Fibroblast of villous mesenchyme (primary cell): ENCODE measurements at regions not wholly inside any gene's neighbourhood (a gene's known extent, or its start where the extent isn't known, plus 50 kb on each side); places are given as distances from the start of the nearest gene placed in this dataset.

Experiments used
- DNase-seq: peaks from one replicate; pipeline ENCODE4 v3.0.0-alpha.2; 2010; ENCODE audit warnings: low read depth
- H3K4me3 ChIP-seq: 2 replicates; pipeline ENCODE4 v1.5.1; 2011; ENCODE audit warnings: low read depth, mild to moderate bottlenecking, low read length
- CTCF ChIP-seq: IDR thresholded peaks from 2 replicates; pipeline ENCODE4 v1.5.1; 2012; ENCODE audit warnings: low read depth, mild to moderate bottlenecking, low read length; ENCODE audit not compliant: insufficient read depth

GRCh38 chr1:170397061-170397460 lies 134.9 kb upstream of the GORAB start:
- DNase-seq: no peak
- no peak overlapping the region for H3K4me3 ChIP-seq

GRCh38 chr1:170402476-170403311 lies 129.3 kb upstream of the GORAB start:
- no peak overlapping the region for H3K4me3 ChIP-seq
- no peak for TF ChIP-seq CTCF
- DNase-seq: peak; percentile 38

More at GRCh38 chr1:170397061-170397460, 134.9 kb upstream of the GORAB start:
- TF ChIP-seq CTCF: no peak

GRCh38 chr1:170407138-170407537 lies 124.8 kb upstream of the GORAB start:
- no peak for TF ChIP-seq CTCF
- DNase-seq: no peak
- H3K4me3 ChIP-seq: no peak overlapping the region

- peak; percentile 12 for DNase-seq
- no peak for TF ChIP-seq CTCF
- no peak overlapping the region for H3K4me3 ChIP-seq
Measured at GRCh38 chr1:170407581-170407980, 124.4 kb upstream of the GORAB start.

- DNase-seq: peak; percentile 91
- no peak overlapping the region for H3K4me3 ChIP-seq
- TF ChIP-seq CTCF: no peak
Measured at GRCh38 chr1:170410401-170411166, 121.4 kb upstream of the GORAB start.

- no peak overlapping the region for H3K4me3 ChIP-seq
- no peak for TF ChIP-seq CTCF
- DNase-seq: peak; percentile 21
Measured at GRCh38 chr1:170414989-170415709, 116.8 kb upstream of the GORAB start.
